Coronary artery (tissue), 2 donors: ENCODE measurements at regions not wholly inside any gene's neighbourhood (a gene's known extent, or its start where the extent isn't known, plus 50 kb on each side); places are given as distances from the start of the nearest gene placed in this dataset.
"Not testable (repeated sequence)": the region's sequence is repeated elsewhere in the genome, so short reads cannot be mapped to it uniquely, and the experiment has no call there.

Experiments
- DNase-seq: peaks from one replicate; pipeline ENCODE4 v3.0.0-alpha.2; 2017; ENCODE audit warnings: low spot score
- H3K27ac ChIP-seq, 2 donors: fragments of 200-600 bp; sonication (generic); one replicate each; pipeline ENCODE4 v1.5.1; 2016 to 2019
- H3K4me3 ChIP-seq: fragments of 200-600 bp; sonication (generic); 2 replicates; pipeline ENCODE4 v1.5.1; 2016; ENCODE audit warnings: mild to moderate bottlenecking, moderate library complexity
- TF ChIP-seq, protein P1 (sequence below): fragments of 200-600 bp; sonication (generic); IDR thresholded peaks from one replicate; pipeline ENCODE4 v1.5.1; 2019; ENCODE audit warnings: antibody characterized with exemption

GRCh38 chr3:3665961-3666640, 133.1 kb upstream of the LRRN1 start:
- no peak overlapping the region for H3K4me3 ChIP-seq
- no peak for DNase-seq
- TF ChIP-seq, protein P1, sequence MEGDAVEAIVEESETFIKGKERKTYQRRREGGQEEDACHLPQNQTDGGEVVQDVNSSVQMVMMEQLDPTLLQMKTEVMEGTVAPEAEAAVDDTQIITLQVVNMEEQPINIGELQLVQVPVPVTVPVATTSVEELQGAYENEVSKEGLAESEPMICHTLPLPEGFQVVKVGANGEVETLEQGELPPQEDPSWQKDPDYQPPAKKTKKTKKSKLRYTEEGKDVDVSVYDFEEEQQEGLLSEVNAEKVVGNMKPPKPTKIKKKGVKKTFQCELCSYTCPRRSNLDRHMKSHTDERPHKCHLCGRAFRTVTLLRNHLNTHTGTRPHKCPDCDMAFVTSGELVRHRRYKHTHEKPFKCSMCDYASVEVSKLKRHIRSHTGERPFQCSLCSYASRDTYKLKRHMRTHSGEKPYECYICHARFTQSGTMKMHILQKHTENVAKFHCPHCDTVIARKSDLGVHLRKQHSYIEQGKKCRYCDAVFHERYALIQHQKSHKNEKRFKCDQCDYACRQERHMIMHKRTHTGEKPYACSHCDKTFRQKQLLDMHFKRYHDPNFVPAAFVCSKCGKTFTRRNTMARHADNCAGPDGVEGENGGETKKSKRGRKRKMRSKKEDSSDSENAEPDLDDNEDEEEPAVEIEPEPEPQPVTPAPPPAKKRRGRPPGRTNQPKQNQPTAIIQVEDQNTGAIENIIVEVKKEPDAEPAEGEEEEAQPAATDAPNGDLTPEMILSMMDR = no peak
- no peak overlapping the region for H3K27ac ChIP-seq

DNA sequence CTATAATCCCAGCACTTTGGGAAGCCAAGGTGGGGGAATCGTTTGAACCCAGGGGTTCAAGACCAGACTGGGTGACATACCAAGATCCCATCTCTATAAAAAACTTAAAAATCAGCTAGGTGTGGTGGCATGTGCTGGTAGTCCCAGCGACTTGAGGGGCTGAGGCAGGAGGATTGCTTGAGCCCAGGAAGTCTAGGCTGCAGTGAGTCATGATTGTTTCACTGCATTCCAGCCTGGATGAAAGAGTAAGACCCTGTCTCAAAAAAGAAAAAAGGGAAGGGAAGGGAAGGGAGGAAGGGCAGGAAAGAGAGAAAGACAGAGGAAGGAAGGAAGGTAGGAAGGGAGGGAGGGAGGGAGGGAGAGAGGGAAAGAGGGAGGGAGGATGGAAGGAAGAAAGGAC, 133.7 kb upstream of the LRRN1 start:
- DNase-seq = no peak
- TF ChIP-seq, protein P1 = no peak
- Histone ChIP-seq H3K4me3 (no peak overlapping the region), H3K27ac (no peak overlapping the region)

DNA sequence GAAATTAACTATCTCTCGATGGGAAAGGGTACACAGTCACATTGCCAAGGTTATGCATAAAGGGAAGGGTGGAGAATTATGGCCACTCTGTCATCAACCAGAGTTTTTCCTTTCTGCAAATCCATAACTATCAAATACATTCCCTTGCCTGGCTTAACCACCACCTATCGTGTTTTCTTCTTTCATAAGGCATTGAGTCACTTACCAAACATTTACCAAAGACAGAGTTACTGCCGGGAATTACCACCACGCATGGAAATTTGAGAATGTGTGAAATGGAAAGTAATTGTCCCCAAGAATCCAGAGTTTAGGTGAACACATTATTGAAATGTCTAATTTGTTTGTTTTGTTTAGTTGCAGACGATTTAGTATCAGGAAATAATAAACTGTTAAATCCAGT, 134.3 kb upstream of the LRRN1 start:
- TF ChIP-seq, protein P1 = no peak
- no peak for DNase-seq

GRCh38 chr3:3662610-3663009, 136.6 kb upstream of the LRRN1 start:
- H3K27ac ChIP-seq = no peak overlapping the region
- no peak for DNase-seq
- no peak overlapping the region for H3K4me3 ChIP-seq
- TF ChIP-seq, protein P1 = no peak

More for the DNA sequence above, 134.3 kb upstream of the LRRN1 start:
- H3K27ac ChIP-seq = no peak overlapping the region
- H3K4me3 ChIP-seq = no peak overlapping the region

GRCh38 chr3:3654916-3655315, 144.3 kb upstream of the LRRN1 start:
- TF ChIP-seq, protein P1 = no peak
- DNase-seq = no peak

GRCh38 chr3:3648988-3649679, 150.1 kb upstream of the LRRN1 start:
- DNase-seq = no peak
- no peak overlapping the region for H3K27ac ChIP-seq
- TF ChIP-seq, protein P1 = no peak
- H3K4me3 ChIP-seq = no peak overlapping the region

More at GRCh38 chr3:3654916-3655315, 144.3 kb upstream of the LRRN1 start:
- Histone ChIP-seq H3K27ac (no peak overlapping the region), H3K4me3 (no peak overlapping the region)

DNA sequence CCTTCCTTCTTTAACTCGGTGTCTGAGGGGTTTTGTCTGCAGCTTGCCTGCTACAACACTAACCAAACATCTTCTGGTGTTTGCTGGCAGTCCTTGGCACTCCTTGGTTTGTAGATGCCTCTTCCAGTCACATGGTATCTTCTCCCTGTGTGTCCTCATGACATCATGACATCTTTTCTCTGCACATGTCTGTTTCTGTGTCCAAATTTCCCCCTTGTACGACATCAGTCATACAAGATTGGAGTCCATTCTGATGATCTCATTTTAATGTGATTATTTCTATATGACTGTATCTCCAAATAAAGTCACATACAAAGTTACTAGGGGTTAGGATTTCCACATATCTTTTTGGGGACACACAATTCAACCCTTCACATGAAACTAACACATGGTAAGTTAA, 152.3 kb upstream of the LRRN1 start:
- no peak for DNase-seq
- TF ChIP-seq, protein P1 = no peak
- Histone ChIP-seq H3K27ac (no peak overlapping the region), H3K4me3 (no peak overlapping the region)

DNA sequence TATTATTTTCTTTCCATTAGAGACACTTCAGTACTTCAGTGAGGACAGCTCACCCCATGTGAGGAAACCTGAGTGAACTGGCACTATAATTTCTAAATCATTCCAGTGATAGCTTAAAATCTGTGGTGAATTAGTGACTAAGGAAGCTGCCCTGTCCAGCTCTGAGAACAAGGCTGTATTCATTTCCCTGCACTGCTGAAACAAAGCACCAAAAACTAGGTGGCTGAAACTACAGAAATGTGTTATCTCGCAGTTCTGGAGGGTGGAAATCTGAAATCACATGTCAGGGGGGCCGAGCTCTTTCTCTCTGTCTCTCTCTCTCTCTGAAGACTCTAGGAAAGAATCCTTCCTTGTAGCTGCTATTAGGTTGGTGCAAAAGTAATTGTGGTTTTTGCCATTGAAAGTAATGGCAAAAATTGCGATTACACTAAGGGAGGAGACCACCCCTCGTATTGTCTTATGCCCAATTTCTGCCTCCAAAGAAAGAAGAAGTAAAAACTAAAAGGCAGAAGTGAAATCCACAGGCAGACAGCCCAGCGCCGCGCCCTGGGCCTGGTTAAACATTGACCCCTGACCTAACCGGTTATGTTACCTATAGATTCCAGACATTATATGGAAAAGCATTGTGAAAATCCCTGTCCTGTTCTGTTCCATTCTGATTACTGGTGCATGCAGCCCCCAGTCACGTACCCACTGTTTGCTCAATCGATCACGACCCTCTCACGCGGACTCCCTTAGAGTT, 153.0 kb upstream of the LRRN1 start:
- not testable (repeated sequence) for H3K27ac ChIP-seq, DNase-seq, H3K4me3 ChIP-seq
